K562 (cell line): ENCODE measurements at regions not wholly inside any gene's neighbourhood (a gene's known extent, or its start where the extent isn't known, plus 50 kb on each side); places are given as distances from the start of the nearest gene placed in this dataset.

ENCODE experiments used
- ATAC-seq: fragments of 200-7000 bp; cut with Tn5 transposase; 3 replicates; pipeline ENCODE4 v1.9.1; 2020; ENCODE audit warnings: moderate library complexity
- BruUV-seq: library from RNA; stranded (reverse); fragments of 400-500 nt; replicated peaks from 2 replicates; lab custom pipeline; 2021; lab: Mats Ljungman, UMichigan
- CTCF ChIA-PET: fragments of 300-600 bp; formaldehyde crosslinking; extraction: SDS; loops from one replicate; lab custom pipeline; 2021; ENCODE audit warnings: low intra/inter-chr PET ratio; lab: Yijun Ruan, JAX
- POLR2A ChIA-PET: fragments of 300-600, 350-650 bp; sonication (Branson Sonifier 250); formaldehyde crosslinking; extraction: SDS; loops from one replicate; lab custom pipeline; 2021; ENCODE audit warnings: antibody characterized with exemption, inconsistent platforms; lab: Yijun Ruan, JAX
- DNase-seq, 4 experiments: peaks; one replicate each; pipeline versions ENCODE4 v3.0.0 to v3.0.0-alpha.2; 2011 to 2018; ENCODE audit warnings: low spot score in 3 of 4, mixed read lengths in 3 of 4; ENCODE audit errors: extremely low read depth in 1 of 4
- FAIRE-seq: peaks from 2 replicates; lab custom pipeline; 2011; peaks lifted over from hg19 to GRCh38; lab: Jason Lieb, UNC
- H2AFZ ChIP-seq: 2 replicates; pipeline ENCODE4 v1.6.0; 2011; ENCODE audit warnings: low read depth, low read length, control low read depth, inconsistent platforms
- H3K27ac ChIP-seq: fragments of 200-600 bp; 3 replicates; pipeline ENCODE4 v1.8.0; 2011; ENCODE audit warnings: low read depth, mild to moderate bottlenecking, control low read depth, inconsistent platforms, low read length, moderate library complexity, mixed read lengths; ENCODE audit errors: extremely low read depth
- H3K27me3 ChIP-seq, 2 experiments: fragments of 300-600 bp in 1 of 2; 2 replicates in 1 of 2; 3 replicates in 1 of 2; pipeline versions ENCODE4 v1.6.0 to v1.8.0; 2011; ENCODE audit warnings: inconsistent platforms in 2 of 2, low read length in 2 of 2, mild to moderate bottlenecking in 1 of 2, mixed read lengths in 1 of 2, moderate library complexity in 1 of 2; ENCODE audit not compliant: control insufficient read depth in 2 of 2, insufficient read depth in 2 of 2
- H3K36me3 ChIP-seq: fragments of 300-600 bp; 3 replicates; pipeline ENCODE4 v1.8.0; 2011; ENCODE audit warnings: mild to moderate bottlenecking, low read length, inconsistent platforms; ENCODE audit not compliant: control insufficient read depth, insufficient read depth
- H3K4me1 ChIP-seq, 2 experiments: fragments of 200-600 bp in 1 of 2; replicated peaks in 1 of 2; 2 replicates in 1 of 2; 3 replicates in 1 of 2; pipeline versions ENCODE4 v1.5.1 to v1.8.0; 2011; ENCODE audit warnings: inconsistent platforms in 2 of 2, low read length in 2 of 2, mild to moderate bottlenecking in 1 of 2, mixed read lengths in 1 of 2, moderate library complexity in 1 of 2; ENCODE audit not compliant: control insufficient read depth in 2 of 2, insufficient read depth in 2 of 2
- H3K4me2 ChIP-seq: 2 replicates; pipeline ENCODE4 v1.6.1; 2011; ENCODE audit warnings: low read length, control low read depth, inconsistent platforms, mixed read lengths; ENCODE audit not compliant: insufficient read depth
- H3K4me3 ChIP-seq: fragments of 200-600 bp; sonication (generic), shearing (Covaris generic); 2 replicates; pipeline ENCODE4 v1.5.1; 2016; ENCODE audit warnings: control low read depth, inconsistent platforms
- H3K79me2 ChIP-seq: fragments of 200-600 bp; 3 replicates; pipeline ENCODE4 v1.8.0; 2011; ENCODE audit warnings: low read length, inconsistent platforms; ENCODE audit not compliant: control insufficient read depth, insufficient read depth
- H3K9ac ChIP-seq, 2 experiments: 2 replicates each; pipeline versions ENCODE4 v1.6.0 to v1.6.1; 2011; ENCODE audit warnings: low read depth in 2 of 2, low read length in 2 of 2, control low read depth in 1 of 2, inconsistent platforms in 1 of 2, mild to moderate bottlenecking in 1 of 2, mixed read lengths in 1 of 2; ENCODE audit not compliant: insufficient read depth in 1 of 2
- H3K9me1 ChIP-seq: one replicate; pipeline ENCODE4 v1.6.0; 2011; ENCODE audit warnings: inconsistent platforms, mild to moderate bottlenecking, low read length, moderate library complexity; ENCODE audit not compliant: control insufficient read depth, insufficient read depth
- H3K9me3 ChIP-seq: replicated peaks from 2 replicates; pipeline ENCODE4 v1.5.1; 2011; ENCODE audit warnings: low read depth, low read length, inconsistent platforms; ENCODE audit not compliant: control insufficient read depth, insufficient read depth
- H4K20me1 ChIP-seq: replicated peaks from 2 replicates; pipeline ENCODE4 v1.6.1; 2011; ENCODE audit warnings: low read length, inconsistent platforms, mixed read lengths; ENCODE audit not compliant: control insufficient read depth, insufficient read depth
- AFF4 ChIP-seq: sonication (generic); formaldehyde crosslinking; IDR thresholded peaks from 2 replicates; pipeline ENCODE4 v1.8.0; 2023; ENCODE audit warnings: mild to moderate bottlenecking, missing genetic modification reagents
- BRF2 ChIP-seq: IDR thresholded peaks from 3 replicates; pipeline ENCODE4 v1.6.1; 2011; ENCODE audit warnings: borderline replicate concordance, mild to moderate bottlenecking; ENCODE audit not compliant: insufficient read length, insufficient read depth
- CTBP1 ChIP-seq: fragments of 450-650 bp; IDR thresholded peaks from 2 replicates; pipeline ENCODE4 v1.6.1; 2016; ENCODE audit warnings: borderline replicate concordance
- ESRRA ChIP-seq: fragments of 450-650 bp; IDR thresholded peaks from 2 replicates; pipeline ENCODE4 v1.6.1; 2014; ENCODE audit warnings: low read depth, mild to moderate bottlenecking, moderate library complexity, borderline replicate concordance
- HIVEP1 ChIP-seq: fragments of 250-450 bp; sonication (Bioruptor Pico); IDR thresholded peaks from 2 replicates; pipeline ENCODE4 v1.4.0; 2020; ENCODE audit warnings: mild to moderate bottlenecking
- MAFG ChIP-seq: fragments of 450-650 bp; conservative IDR thresholded peaks from 2 replicates; pipeline ENCODE4 v1.6.1; 2016; ENCODE audit warnings: missing genetic modification characterization, missing compliant biosample characterization
- MED1 ChIP-seq: sonication (generic); formaldehyde crosslinking; IDR thresholded peaks from 2 replicates; pipeline ENCODE4 v1.8.1; 2023; ENCODE audit warnings: missing genetic modification reagents, borderline replicate concordance
- NCOA1 ChIP-seq: fragments of 450-650 bp; IDR thresholded peaks from 2 replicates; pipeline ENCODE4 v1.6.1; 2016; ENCODE audit warnings: low read depth
- NFE2 ChIP-seq: IDR thresholded peaks from 2 replicates; pipeline ENCODE4 v1.6.1; 2014; ENCODE audit warnings: antibody characterized with exemption, low read depth
- OTX1 ChIP-seq: fragments of 450-650 bp; formaldehyde crosslinking; IDR thresholded peaks from 2 replicates; pipeline ENCODE4 v1.4.0; 2022; ENCODE audit warnings: mild to moderate bottlenecking
- PURB ChIP-seq: sonication (generic); formaldehyde crosslinking; IDR thresholded peaks from 2 replicates; pipeline ENCODE4 v1.9.0; 2021; ENCODE audit warnings: low read depth, mild to moderate bottlenecking, missing genetic modification reagents
- RBM22 ChIP-seq: fragments of 200-400 bp; formaldehyde crosslinking; IDR thresholded peaks from 2 replicates; pipeline ENCODE4 v1.6.1; 2018; ENCODE audit warnings: low read length, low read depth; ENCODE audit not compliant: poor library complexity, severe bottlenecking
- THRA ChIP-seq: fragments of 450-650 bp; IDR thresholded peaks from 2 replicates; pipeline ENCODE4 v1.6.1; 2017; ENCODE audit warnings: mild to moderate bottlenecking, moderate library complexity
- ZBTB26 ChIP-seq: fragments of 450-650 bp; formaldehyde crosslinking; IDR thresholded peaks from 2 replicates; pipeline ENCODE4 v1.4.0; 2022; ENCODE audit warnings: missing genetic modification characterization
- ZKSCAN3 ChIP-seq: fragments of 250-450 bp; sonication (Bioruptor Pico); IDR thresholded peaks from 2 replicates; pipeline ENCODE4 v1.4.0; 2020
- WGBS: fragments of 100-300 bp; shearing (Covaris generic); methylation state at CpG from one replicate; pipeline ENCODE4 v1.1.6; 2016; ENCODE audit warnings: low coverage, mixed read lengths; ENCODE audit not compliant: insufficient coverage; ENCODE audit errors: missing lambda C conversion rate; 5-methylcytosine and 5-hydroxymethylcytosine counted together
- in situ Hi-C: fragments of 300-500 bp; cut with MboI; formaldehyde crosslinking; loops from 4 replicates; pipeline ENCODE4 v1.15.0; 2018; ENCODE audit warnings: inconsistent platforms, mixed read lengths
- intact Hi-C: fragments of 100-400 bp; cut with micrococcal nuclease; formaldehyde crosslinking; loops from 2 replicates; pipeline ENCODE4 v1.14.2; 2022

- POLR2A ChIA-PET, result no interaction called here
Observed at GRCh38 chr3:74302969-74303368, 311.5 kb downstream of the CNTN3 start.

More at GRCh38 chr3:74302969-74303368, 311.5 kb downstream of the CNTN3 start:
- H3K4me2 ChIP-seq, result no peak overlapping the region
- no peaks in the 10 kb centered on the region for H3K9me3 ChIP-seq
- no TSS peak for BruUV-seq
- no peaks in the 10 kb centered on the region for H3K4me1 ChIP-seq
- 0% methylated on average over 1 of the region's 1 CpG for WGBS
- H2AFZ ChIP-seq, result no peak overlapping the region
- no peak for FAIRE-seq
- ATAC-seq, result no peak
- TF ChIP-seq ZKSCAN3 (CRISPR knock-in tag), result no peak
- no peak for TF ChIP-seq NCOA1
- no peak for TF ChIP-seq BRF2
- TF ChIP-seq AFF4 (CRISPR knock-in tag), result no peak
- no peak for TF ChIP-seq NFE2
- no peak for TF ChIP-seq ESRRA
- no peak for TF ChIP-seq THRA
- no peak for TF ChIP-seq RBM22
- TF ChIP-seq CTBP1, result no peak
- no peak for TF ChIP-seq PURB (CRISPR knock-in tag)
- no peak for TF ChIP-seq ZBTB26 (CRISPR knock-in tag)
- no peak for TF ChIP-seq MAFG
- no peak for TF ChIP-seq HIVEP1 (CRISPR knock-in tag)
- TF ChIP-seq MED1, result no peak
- no peak for TF ChIP-seq OTX1
- H3K4me3 ChIP-seq, result no peak overlapping the region
- H3K36me3 ChIP-seq, result no peaks in the 10 kb centered on the region
- no peaks in the 10 kb centered on the region for H3K9me1 ChIP-seq
- H4K20me1 ChIP-seq, result no peaks in the 10 kb centered on the region
- in situ Hi-C loops, result no loop called here
- H3K27ac ChIP-seq, result no peak overlapping the region
- CTCF ChIA-PET, result no interaction called here
- H3K79me2 ChIP-seq, result no peaks in the 10 kb centered on the region
- no peaks in the 10 kb centered on the region for H3K27me3 ChIP-seq
- intact Hi-C loops, result no loop called here
- no peak overlapping the region for H3K9ac ChIP-seq
- no peak for DNase-seq
